HFF-Myc (cell line): ENCODE measurements at regions not wholly inside any gene's neighbourhood (a gene's known extent, or its start where the extent isn't known, plus 50 kb on each side); places are given as distances from the start of the nearest gene placed in this dataset.

Source experiments
- DNase-seq: peaks from one replicate; pipeline ENCODE4 v3.0.0-alpha.2; 2011; ENCODE audit warnings: low read depth; ENCODE audit errors: extremely low read depth
- H3K4me3 ChIP-seq: replicated peaks from 2 replicates; pipeline ENCODE4 v1.5.1; 2011; ENCODE audit warnings: low read depth, mild to moderate bottlenecking, control low read depth, low read length
- TF ChIP-seq, protein P1 (sequence below): IDR thresholded peaks from 2 replicates; pipeline ENCODE4 v1.5.1; 2012; ENCODE audit warnings: mild to moderate bottlenecking, low read depth, low read length, control low read depth; ENCODE audit errors: missing control alignments

DNA sequence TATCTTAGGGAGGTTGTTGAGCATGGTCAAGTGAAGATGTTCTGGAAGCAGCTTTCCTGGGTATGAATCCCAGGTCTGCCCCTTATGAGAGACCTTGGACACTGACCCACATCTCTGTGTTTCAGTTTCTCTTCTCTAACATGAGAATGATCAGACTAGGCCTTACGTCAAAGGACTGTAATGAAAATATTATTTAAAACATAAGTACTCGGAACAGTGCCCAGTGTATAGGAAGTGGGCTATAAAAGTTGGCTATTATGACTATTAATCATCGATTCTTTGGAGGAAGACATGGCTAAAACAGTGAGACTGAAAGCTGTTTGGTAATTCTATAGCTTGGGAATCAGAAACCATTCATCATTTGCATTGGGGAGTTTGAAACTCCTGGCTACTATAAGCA, 65.3 kb upstream of the MYO10 start:
- TF ChIP-seq, protein P1, sequence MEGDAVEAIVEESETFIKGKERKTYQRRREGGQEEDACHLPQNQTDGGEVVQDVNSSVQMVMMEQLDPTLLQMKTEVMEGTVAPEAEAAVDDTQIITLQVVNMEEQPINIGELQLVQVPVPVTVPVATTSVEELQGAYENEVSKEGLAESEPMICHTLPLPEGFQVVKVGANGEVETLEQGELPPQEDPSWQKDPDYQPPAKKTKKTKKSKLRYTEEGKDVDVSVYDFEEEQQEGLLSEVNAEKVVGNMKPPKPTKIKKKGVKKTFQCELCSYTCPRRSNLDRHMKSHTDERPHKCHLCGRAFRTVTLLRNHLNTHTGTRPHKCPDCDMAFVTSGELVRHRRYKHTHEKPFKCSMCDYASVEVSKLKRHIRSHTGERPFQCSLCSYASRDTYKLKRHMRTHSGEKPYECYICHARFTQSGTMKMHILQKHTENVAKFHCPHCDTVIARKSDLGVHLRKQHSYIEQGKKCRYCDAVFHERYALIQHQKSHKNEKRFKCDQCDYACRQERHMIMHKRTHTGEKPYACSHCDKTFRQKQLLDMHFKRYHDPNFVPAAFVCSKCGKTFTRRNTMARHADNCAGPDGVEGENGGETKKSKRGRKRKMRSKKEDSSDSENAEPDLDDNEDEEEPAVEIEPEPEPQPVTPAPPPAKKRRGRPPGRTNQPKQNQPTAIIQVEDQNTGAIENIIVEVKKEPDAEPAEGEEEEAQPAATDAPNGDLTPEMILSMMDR: no peak
- no peak overlapping the region for H3K4me3 ChIP-seq
- DNase-seq: no peak

DNA sequence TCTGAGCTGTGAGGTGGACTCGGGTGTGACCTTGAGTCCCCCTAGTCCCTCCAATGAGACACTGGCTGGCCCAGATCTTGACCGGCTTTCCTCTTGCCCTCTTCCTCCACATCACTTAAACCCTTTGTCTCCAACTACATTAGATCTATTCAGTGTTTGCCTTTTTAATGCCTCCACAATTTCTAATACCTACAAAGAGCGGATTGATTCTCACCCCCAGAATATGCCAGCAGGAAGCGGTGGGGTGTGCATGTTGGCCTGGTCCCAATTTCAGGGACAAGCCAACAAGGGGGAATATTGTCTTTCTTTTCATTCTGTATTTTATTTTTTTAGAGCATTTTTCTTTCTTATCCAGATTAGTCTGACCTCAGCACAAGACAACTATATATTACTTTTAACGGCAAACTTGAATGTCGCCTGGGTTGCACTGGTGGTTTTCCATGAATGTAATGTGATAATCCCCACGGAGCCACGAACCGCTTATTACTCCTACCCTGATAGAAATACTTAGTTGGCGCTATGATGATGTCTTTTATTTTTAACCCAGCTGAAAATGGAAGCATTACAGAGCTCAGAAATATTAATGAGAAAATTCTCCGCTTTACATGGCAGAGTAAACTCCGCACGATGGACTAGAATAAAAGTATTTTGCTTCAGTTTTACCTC, 68.5 kb upstream of the MYO10 start:
- no peak overlapping the region for H3K4me3 ChIP-seq
- DNase-seq: no peak
- TF ChIP-seq, protein P1: no peak

DNA sequence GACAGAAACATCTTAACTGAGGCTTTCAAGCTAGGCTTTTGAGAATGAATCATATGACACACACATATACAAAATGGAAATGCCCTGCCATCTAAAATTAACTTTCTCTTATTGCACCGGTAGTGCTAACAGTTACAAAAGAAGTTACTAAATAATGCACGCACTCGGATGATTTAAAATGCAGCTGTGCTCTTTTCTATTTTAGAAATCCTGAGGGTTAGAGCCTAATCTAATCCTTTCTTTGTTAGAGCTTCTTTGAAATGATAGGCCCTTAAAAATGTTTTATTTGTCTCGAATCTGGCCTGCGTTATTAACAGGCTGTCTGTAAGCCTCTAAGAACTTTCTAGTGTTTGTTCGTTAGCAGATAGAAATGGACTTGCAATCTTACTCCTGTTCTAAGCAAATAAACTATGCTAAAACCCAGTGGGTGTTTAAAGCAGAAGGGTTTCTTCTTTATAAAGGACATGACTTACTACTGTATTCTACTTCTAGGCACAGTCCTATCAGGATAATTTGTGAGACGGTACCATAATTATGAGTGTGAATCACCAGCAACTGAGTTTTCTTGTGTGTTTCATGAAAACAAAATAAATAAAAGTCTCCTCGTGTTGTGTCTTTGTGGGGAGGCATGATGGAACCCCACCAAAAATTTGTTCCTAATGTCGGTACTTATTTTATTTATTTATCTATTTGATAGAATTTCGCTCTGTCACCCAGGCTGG, 69.2 kb upstream of the MYO10 start:
- no peak for DNase-seq
- TF ChIP-seq, protein P1: no peak
- H3K4me3 ChIP-seq: no peak overlapping the region

DNA sequence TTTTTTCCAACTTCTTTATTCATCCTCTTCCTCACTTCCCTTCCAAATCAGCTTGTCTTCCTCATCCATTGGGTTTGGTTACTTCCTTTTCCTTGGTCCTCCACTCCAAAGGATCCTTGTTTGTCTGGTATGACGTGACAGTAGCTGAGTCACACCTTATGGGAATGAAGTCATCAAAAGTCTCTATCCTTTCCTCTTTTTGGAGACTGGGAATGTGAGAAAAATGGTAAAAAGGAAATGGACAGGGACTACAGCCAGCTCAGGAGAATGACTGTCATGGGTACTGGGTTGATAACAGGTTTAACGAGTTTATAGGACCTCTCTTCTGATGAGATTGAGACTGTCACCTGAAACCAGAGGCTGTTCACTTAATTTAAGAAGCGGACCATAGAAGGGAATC, 76.2 kb upstream of the MYO10 start:
- no peak overlapping the region for H3K4me3 ChIP-seq
- TF ChIP-seq, protein P1: no peak
- no peak for DNase-seq

DNA sequence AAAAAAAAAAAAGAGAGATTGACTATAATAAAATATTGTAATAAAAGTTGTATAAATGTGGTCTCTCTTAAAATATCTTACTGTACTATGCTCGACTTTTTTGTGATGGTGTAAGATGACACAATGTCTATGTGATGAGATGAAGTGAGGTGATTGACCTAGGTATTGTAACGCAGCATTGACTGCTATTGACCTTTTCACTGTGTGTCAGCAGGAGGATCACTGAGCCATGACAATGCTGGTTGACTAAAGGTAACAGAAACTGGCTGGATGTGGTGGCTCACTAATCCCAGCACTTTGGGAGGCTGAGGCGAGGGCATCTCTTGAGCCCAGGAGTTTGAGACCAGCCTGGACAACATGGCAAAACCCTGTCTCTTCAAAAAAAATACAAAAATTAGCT, 78.6 kb upstream of the MYO10 start:
- H3K4me3 ChIP-seq: no peak overlapping the region
- TF ChIP-seq, protein P1: no peak
- DNase-seq: no peak

DNA sequence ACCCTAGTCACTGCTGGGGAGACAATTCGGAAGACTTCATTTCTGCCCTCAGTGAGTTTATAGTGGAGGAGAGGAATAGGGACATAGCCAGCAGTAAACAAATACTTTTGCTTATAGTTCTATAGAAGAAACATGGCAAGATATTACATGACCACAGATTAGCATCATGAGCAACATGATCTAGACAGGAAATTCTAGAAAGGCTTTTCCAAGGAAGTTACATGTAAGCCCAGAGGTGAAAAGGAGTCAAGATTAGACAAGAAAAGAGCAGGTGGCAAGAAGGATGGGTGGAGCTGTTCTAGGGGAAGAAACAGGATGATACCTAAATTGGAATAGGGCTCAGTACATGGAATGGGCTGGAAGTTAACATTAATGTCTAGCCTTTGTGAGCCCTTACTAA, 82.8 kb upstream of the MYO10 start:
- DNase-seq: no peak
- TF ChIP-seq, protein P1: no peak
- H3K4me3 ChIP-seq: no peak overlapping the region

DNA sequence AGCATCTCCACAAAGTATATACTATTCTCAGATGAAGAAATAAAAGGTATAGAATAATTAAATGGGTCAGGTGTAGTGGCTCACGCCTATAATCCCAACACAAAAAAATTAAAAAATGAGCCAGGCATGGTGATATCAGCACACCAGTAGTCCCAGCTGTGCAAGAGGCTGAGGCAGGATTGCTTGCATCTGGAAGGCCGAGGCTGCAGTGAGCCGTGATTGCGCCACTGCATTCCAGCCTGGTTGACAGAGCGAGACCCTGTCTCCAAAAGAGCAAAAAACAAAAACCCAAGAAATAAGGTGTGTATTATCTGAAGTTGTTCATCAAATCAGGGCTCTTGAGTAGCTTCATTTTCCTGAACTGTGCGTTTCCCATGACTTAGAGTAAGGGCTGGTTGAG, 83.2 kb upstream of the MYO10 start:
- TF ChIP-seq, protein P1: no peak
- no peak for DNase-seq
- H3K4me3 ChIP-seq: no peak overlapping the region
